PFSK-1 (cell line): ENCODE measurements at regions not wholly inside any gene's neighbourhood (a gene's known extent, or its start where the extent isn't known, plus 50 kb on each side); places are given as distances from the start of the nearest gene placed in this dataset.

Experiments used
- FOXP2 ChIP-seq: optimal IDR thresholded peaks from 2 replicates; pipeline ENCODE3; 2011; ENCODE audit warnings: borderline replicate concordance, control low read depth, inconsistent platforms; ENCODE audit not compliant: insufficient read depth; ENCODE audit errors: extremely low read length, extremely low read depth
- POLR2AphosphoS5 ChIP-seq: IDR thresholded peaks from 2 replicates; pipeline ENCODE4 v1.6.1; 2012; ENCODE audit warnings: low read depth, mild to moderate bottlenecking, control low read depth, low read length, moderate library complexity
- SIN3A ChIP-seq: IDR thresholded peaks from 2 replicates; pipeline ENCODE4 v1.6.1; 2012; ENCODE audit warnings: mild to moderate bottlenecking, low read length, moderate library complexity, borderline replicate concordance; ENCODE audit not compliant: insufficient read depth
- TAF1 ChIP-seq: IDR thresholded peaks from 2 replicates; pipeline ENCODE4 v1.6.1; 2012; ENCODE audit warnings: low read length, control low read depth, borderline replicate concordance; ENCODE audit not compliant: insufficient read depth
- TF ChIP-seq, protein P1 (sequence below), 2 experiments: IDR thresholded peaks; 2 replicates each; pipeline versions ENCODE4 v1.6.1 to v1.8.0; 2011 to 2012; ENCODE audit warnings: low read depth in 2 of 2, low read length in 2 of 2, control low read depth in 1 of 2, inconsistent platforms in 1 of 2, mild to moderate bottlenecking in 1 of 2, moderate library complexity in 1 of 2; ENCODE audit not compliant: insufficient read depth in 1 of 2

DNA sequence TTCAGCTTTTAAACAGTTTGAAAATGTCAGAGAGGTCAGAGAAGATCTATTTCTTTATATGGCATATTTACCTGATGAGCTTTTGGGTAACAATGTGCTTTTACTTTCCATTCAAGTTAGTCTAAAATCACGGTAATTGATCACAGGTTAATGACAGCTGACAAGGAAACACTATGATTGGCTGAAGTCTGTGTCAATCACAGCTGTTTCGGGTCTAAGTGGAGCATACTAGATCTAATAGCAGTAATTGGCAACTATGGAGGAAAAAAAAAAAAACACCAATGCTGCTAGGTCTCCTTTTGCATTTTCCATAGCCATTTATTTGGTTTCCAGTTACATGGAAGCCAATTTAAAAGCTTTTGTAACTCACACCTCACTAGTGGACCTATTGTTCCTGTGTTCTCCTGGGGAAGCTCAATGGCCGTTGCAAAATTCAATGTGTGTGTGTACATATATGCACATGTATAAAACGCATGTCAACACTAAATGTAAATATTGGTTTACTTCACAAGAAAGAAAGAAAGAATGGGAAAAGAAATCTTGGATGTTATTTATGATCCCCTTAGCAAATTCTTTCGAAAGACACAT is 568.3 kb upstream of the ZFHX3 start:
- TF ChIP-seq POLR2AphosphoS5 = no peak
- no peak for TF ChIP-seq FOXP2
- no peak for TF ChIP-seq SIN3A
- TF ChIP-seq, protein P1, sequence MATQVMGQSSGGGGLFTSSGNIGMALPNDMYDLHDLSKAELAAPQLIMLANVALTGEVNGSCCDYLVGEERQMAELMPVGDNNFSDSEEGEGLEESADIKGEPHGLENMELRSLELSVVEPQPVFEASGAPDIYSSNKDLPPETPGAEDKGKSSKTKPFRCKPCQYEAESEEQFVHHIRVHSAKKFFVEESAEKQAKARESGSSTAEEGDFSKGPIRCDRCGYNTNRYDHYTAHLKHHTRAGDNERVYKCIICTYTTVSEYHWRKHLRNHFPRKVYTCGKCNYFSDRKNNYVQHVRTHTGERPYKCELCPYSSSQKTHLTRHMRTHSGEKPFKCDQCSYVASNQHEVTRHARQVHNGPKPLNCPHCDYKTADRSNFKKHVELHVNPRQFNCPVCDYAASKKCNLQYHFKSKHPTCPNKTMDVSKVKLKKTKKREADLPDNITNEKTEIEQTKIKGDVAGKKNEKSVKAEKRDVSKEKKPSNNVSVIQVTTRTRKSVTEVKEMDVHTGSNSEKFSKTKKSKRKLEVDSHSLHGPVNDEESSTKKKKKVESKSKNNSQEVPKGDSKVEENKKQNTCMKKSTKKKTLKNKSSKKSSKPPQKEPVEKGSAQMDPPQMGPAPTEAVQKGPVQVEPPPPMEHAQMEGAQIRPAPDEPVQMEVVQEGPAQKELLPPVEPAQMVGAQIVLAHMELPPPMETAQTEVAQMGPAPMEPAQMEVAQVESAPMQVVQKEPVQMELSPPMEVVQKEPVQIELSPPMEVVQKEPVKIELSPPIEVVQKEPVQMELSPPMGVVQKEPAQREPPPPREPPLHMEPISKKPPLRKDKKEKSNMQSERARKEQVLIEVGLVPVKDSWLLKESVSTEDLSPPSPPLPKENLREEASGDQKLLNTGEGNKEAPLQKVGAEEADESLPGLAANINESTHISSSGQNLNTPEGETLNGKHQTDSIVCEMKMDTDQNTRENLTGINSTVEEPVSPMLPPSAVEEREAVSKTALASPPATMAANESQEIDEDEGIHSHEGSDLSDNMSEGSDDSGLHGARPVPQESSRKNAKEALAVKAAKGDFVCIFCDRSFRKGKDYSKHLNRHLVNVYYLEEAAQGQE (IDR thresholded peaks at IDR 0.05; ENCODE audit: insufficient read depth in 1 of 2, low read depth in 2 of 2, low read length in 2 of 2) = no peak
- no peak for TF ChIP-seq TAF1

DNA sequence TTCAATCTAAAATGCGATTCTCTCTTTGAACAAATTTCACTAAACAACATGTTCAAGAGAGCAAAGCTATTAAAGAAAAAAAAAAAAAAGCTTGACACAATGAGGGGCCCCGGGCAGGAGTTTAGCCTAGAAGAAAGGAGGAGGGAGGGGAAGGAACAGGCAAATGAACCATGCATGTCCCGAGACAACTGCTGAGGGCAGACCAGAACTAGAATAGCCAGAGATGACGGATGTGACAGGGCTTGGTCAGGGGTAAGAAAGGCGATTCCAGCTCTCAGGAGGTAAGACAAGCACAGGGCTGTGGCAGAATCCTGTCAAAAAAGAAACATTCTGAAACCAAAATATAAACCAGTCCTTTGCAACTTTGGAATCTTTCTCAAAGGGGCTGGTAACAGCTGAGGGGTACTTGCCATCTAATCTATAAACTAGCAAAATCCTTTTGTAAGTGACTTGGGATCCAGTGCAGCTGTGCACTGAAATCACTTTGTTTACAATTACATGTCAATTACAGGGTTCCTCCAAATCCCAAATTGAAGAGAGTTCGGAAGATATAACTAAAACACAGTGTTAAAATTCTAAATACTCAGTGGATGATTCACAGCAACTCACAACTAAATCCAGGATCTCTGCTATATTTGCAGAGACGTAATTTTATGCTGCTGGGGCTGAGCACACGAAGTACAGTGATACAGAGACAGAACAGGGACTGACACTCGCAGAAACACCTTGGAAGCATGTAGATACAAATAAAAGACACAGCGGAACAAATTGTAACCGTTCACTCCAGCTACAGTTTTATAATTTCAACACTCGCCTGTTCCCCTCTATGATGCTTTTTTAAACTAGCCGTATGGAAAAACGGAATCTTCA is 567.4 kb upstream of the ZFHX3 start:
- TF ChIP-seq TAF1 (no peak), FOXP2 (no peak), SIN3A (no peak), POLR2AphosphoS5 (no peak)
- TF ChIP-seq, protein P1 (IDR thresholded peaks at IDR 0.05; ENCODE audit: insufficient read depth in 1 of 2, low read depth in 2 of 2, low read length in 2 of 2) = no peak

DNA sequence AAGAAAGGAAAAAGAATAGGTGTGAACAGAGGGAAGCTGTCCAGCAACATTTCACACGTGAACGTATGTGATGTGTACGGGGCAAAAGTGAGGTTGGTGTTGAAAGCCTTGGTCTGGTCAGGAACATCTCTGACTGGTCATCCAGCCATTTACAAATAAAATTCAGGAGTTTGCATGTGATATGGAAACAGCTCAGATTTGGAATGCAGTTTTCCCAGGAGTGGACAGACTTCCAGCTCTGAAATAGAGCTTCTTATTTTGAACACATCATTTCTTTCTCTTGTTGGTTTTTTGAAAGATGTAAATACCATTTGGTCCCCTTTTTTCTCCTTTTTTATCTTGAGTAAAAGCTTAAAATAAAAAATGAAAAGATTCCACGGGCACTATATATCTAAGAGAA is 566.2 kb upstream of the ZFHX3 start:
- no peak for TF ChIP-seq FOXP2
- TF ChIP-seq, protein P1 (IDR thresholded peaks at IDR 0.05; ENCODE audit: insufficient read depth in 1 of 2, low read depth in 2 of 2, low read length in 2 of 2) = no peak
- TF ChIP-seq POLR2AphosphoS5 = no peak
- TF ChIP-seq TAF1 = no peak
- no peak for TF ChIP-seq SIN3A

DNA sequence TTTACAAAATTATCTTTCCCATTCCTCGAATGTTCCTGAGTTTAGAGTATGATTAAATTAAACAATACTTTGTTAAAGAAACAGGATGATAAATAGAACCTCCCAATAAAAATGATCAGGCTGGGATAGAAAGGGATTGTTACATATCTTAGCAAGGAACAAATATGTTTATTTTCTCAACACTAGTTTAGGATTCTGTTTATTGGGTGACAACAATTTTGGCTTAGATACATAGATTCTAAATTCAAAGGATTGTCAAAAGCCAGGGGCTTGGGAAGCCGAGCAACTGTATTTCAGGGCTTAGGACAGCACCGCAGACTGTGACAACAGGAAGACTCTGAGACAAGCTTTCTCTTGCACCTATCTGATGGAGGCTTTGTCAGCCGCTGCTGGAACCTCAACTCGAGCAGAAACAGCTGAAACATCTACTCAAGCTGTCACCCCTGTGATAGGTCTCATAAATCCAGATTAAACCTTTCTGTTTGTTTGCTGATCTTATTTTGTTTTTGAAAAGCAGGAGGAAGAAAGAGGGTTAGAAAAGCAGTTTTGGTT is 562.8 kb upstream of the ZFHX3 start:
- TF ChIP-seq FOXP2 (no peak), SIN3A (no peak), TAF1 (no peak), POLR2AphosphoS5 (no peak)
- TF ChIP-seq, protein P1 (IDR thresholded peaks at IDR 0.05; ENCODE audit: insufficient read depth in 1 of 2, low read depth in 2 of 2, low read length in 2 of 2) = no peak
